Thymus (tissue), 11 donors: ENCODE measurements at regions not wholly inside any gene's neighbourhood (a gene's known extent, or its start where the extent isn't known, plus 50 kb on each side); places are given as distances from the start of the nearest gene placed in this dataset.

Experiments used
- DNase-seq, 9 donors: peaks; one replicate each; pipeline ENCODE4 v3.0.0-alpha.2; 2013; ENCODE audit warnings: low spot score in 9 of 9, low read depth in 6 of 9, missing footprints in 1 of 9
- H3K27ac ChIP-seq, 2 donors: one replicate each; pipeline ENCODE4 v1.5.1; 2013; ENCODE audit warnings: control low read depth in 1 of 2, low read depth in 1 of 2, low read length in 1 of 2, mild to moderate bottlenecking in 1 of 2, moderate library complexity in 1 of 2
- H3K27me3 ChIP-seq, 2 donors: one replicate each; pipeline ENCODE4 v1.5.1; 2013; ENCODE audit warnings: low read length in 1 of 2; ENCODE audit not compliant: control insufficient read depth in 2 of 2, insufficient read depth in 1 of 2
- H3K36me3 ChIP-seq, 2 donors: one replicate each; pipeline ENCODE4 v1.5.1; 2013; ENCODE audit warnings: low read length in 1 of 2, mild to moderate bottlenecking in 1 of 2, moderate library complexity in 1 of 2; ENCODE audit not compliant: control insufficient read depth in 2 of 2, insufficient read depth in 2 of 2
- H3K4me1 ChIP-seq, 2 donors: one replicate each; pipeline ENCODE4 v1.5.1; 2013; ENCODE audit warnings: low read length in 2 of 2; ENCODE audit not compliant: control insufficient read depth in 2 of 2, insufficient read depth in 2 of 2
- H3K4me3 ChIP-seq, 2 donors: one replicate each; pipeline ENCODE4 v1.5.1; 2013; ENCODE audit warnings: low read length in 2 of 2, control low read depth in 1 of 2, mild to moderate bottlenecking in 1 of 2
- H3K9me3 ChIP-seq, 2 donors: one replicate each; pipeline ENCODE4 v1.5.1; 2013; ENCODE audit warnings: low read length in 1 of 2, mild to moderate bottlenecking in 1 of 2; ENCODE audit not compliant: control insufficient read depth in 2 of 2, insufficient read depth in 1 of 2
- WGBS: extraction: QIAGEN DNeasy Blood & Tissue Kit; methylation state at CpG from one replicate; pipeline ENCODE4 v1.1.7; 2013; 5-methylcytosine and 5-hydroxymethylcytosine counted together
- donor health status: healthy.

DNA sequence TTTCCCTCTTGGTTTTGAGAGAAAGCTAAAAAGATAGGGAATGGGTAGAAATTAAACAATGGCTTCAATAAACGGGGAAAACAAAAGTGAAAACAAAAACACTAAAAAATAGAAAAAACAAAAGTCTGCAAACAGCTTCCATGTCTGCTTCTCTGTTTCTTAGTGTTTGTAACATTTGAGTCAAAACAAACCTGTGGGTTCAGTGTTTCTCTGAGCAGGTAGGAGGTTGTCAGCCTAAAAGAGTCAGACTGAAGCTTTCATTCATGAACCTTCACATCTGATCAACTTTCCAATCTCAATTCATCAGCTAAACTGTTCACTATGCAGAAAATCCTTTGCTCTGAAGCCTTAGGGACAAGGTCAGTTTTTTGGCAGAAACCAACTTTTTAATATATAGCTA is 102.5 kb upstream of the ADAMTS16 start:
- no peak for DNase-seq
- no peaks in the 10 kb centered on the region for H3K9me3 ChIP-seq
- no peak overlapping the region for H3K4me3 ChIP-seq
- H3K27me3 ChIP-seq, result no peaks in the 10 kb centered on the region
- 86% methylated on average over 1 of the region's 1 CpG for WGBS
- H3K36me3 ChIP-seq, result no peaks in the 10 kb centered on the region
- no peak overlapping the region for H3K27ac ChIP-seq
- no peaks in the 10 kb centered on the region for H3K4me1 ChIP-seq

- Histone ChIP-seq H3K4me1 (no peaks in the 10 kb centered on the region), H3K27me3 (no peaks in the 10 kb centered on the region), H3K27ac (no peak overlapping the region), H3K9me3 (no peaks in the 10 kb centered on the region), H3K4me3 (no peak overlapping the region), H3K36me3 (no peaks in the 10 kb centered on the region)
- DNase-seq, result no peak
- 86% methylated on average over 4 of the region's 4 CpGs for WGBS
Observed at GRCh38 chr5:5039918-5040317, 100.2 kb upstream of the ADAMTS16 start.

DNA sequence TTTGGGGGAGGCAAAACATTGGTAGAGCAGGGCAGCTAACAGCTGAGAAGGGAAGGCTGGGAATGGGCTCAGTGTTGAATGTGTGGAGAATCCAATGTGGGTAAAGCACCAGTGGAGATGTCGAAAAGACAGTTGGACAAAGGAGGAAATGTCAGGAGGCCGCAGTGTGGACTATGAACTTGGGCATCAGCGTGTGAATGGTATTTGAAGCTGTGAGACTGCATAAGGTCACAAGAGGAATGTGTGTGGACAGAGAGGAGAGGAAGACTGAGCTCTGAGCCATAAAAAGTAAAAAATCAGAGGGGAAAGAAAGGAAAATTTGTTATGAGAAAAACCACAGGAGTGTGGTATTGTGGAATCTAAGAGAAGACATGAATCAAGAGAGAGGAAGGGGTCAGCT is 99.4 kb upstream of the ADAMTS16 start:
- H3K4me1 ChIP-seq, result no peaks in the 10 kb centered on the region
- 95% methylated on average over 3 of the region's 3 CpGs for WGBS
- H3K36me3 ChIP-seq, result no peaks in the 10 kb centered on the region
- H3K4me3 ChIP-seq, result no peak overlapping the region
- H3K27me3 ChIP-seq, result no peaks in the 10 kb centered on the region
- H3K27ac ChIP-seq, result no peak overlapping the region
- H3K9me3 ChIP-seq, result no peaks in the 10 kb centered on the region
- DNase-seq, result no peak

- H3K4me1 ChIP-seq, result no peaks in the 10 kb centered on the region
- no peaks in the 10 kb centered on the region for H3K27me3 ChIP-seq
- H3K36me3 ChIP-seq, result no peaks in the 10 kb centered on the region
- no peak overlapping the region for H3K27ac ChIP-seq
- H3K9me3 ChIP-seq, result no peaks in the 10 kb centered on the region
- H3K4me3 ChIP-seq, result no peak overlapping the region
- no peak for DNase-seq
Observed at GRCh38 chr5:5042806-5043205, 97.3 kb upstream of the ADAMTS16 start.

DNA sequence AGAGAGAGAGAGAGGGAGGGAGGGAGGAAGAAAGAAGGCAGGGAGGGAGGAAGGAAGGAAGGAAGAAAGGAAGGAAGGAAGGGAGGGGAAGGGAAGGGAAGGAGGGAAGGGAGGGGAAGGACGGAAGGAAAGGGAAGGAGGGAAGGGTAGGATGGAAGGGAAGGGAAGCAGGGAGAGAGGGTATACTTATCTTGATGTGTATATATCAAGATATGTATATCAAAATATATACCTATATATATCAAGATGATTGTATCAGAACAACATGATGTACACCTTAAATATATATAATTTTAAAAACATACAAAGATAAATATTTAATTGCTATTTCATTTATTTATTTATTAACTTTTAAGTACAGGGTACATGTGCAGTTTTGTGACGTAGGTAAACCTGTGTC is 96.8 kb upstream of the ADAMTS16 start:
- DNase-seq, result no peak
- Histone ChIP-seq H3K27me3 (no peaks in the 10 kb centered on the region), H3K9me3 (no peaks in the 10 kb centered on the region), H3K36me3 (no peaks in the 10 kb centered on the region), H3K4me1 (no peaks in the 10 kb centered on the region), H3K4me3 (no peak overlapping the region), H3K27ac (no peak overlapping the region)
- WGBS, result 59% methylated on average over 2 of the region's 2 CpGs

DNA sequence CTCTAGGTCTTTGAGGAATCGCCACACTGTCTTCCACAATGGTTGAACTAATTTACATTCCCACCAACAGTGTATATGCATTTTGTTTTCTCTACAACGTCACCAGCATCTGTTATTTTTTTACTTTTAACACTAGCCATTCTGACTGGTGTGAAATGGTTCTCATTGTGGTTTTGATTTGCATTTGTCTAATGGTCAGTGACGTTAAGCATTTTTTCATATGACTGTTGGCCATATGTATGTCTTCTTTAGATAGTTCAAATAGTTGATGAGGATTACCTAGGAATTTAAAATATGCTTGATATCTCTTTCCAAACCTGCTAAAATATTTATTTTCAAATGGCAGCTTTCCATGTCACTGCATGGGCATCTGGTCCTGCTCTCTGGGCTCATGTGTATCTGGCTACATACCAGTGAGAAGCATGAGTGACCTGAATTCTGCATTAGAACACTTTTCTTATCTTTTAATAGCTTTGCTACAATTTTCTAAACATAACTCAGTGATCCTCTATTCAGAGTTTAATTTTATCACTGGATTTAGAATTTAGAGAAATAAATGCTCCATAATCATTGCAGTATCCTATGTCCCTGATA is 95.8 kb upstream of the ADAMTS16 start:
- DNase-seq, result no peak
- no peaks in the 10 kb centered on the region for H3K9me3 ChIP-seq
- no peak overlapping the region for H3K27ac ChIP-seq
- no peaks in the 10 kb centered on the region for H3K36me3 ChIP-seq
- 86% methylated on average over 3 of the region's 3 CpGs for WGBS
- no peaks in the 10 kb centered on the region for H3K27me3 ChIP-seq
- no peak overlapping the region for H3K4me3 ChIP-seq
- no peaks in the 10 kb centered on the region for H3K4me1 ChIP-seq

DNA sequence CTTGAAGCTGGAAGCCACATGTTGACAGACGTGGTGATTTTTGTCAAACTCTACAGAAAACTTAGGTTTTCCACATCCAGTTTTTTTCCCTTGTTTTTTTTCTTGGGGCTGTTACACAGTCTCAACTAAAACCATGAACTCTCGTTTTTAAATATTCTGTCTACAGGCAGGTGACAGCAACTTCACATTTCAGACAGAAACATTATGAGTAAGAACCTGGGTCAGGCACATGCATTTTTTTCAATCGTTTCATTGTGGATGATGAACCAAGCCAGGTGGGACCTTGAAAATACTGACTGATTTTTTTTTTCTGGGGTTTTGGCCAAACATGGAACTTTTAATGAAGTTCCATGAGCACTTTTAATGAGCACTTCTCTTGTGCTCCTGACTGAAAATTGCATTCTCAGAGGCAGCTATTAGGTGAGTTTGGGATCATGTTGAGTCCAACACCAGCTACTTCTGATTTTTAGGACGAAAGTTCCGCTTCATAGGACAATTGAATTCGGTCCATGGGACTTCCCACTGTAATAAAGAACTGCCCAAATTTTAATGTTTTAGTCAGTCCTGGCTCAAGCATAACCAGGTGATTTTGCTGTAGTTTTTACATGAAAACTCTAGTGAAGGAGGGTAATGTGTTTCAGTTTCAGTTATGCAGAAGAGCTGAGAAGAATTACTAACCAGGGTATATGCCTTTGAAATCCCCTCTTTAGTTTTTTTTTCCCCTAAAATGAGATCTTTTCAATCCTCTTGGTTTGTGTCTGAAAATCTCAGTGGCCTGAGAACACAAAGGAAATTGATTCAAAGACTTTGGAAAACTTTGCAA is 93.2 kb upstream of the ADAMTS16 start:
- no peak for DNase-seq
- WGBS, result 91% methylated on average over 6 of the region's 6 CpGs
- H3K4me1 ChIP-seq, result no peaks in the 10 kb centered on the region
- H3K36me3 ChIP-seq, result no peaks in the 10 kb centered on the region
- H3K27ac ChIP-seq, result no peak overlapping the region
- no peak overlapping the region for H3K4me3 ChIP-seq
- H3K9me3 ChIP-seq, result no peaks in the 10 kb centered on the region
- no peaks in the 10 kb centered on the region for H3K27me3 ChIP-seq

- Histone ChIP-seq H3K4me3 (no peak overlapping the region), H3K9me3 (no peaks in the 10 kb centered on the region)
- 52% methylated on average over 3 of the region's 3 CpGs for WGBS
Observed at GRCh38 chr5:5050801-5051200, 89.3 kb upstream of the ADAMTS16 start.

GRCh38 chr5:5055712-5056111 is 84.4 kb upstream of the ADAMTS16 start:
- Histone ChIP-seq H3K4me1 (no peaks in the 10 kb centered on the region), H3K9me3 (no peaks in the 10 kb centered on the region), H3K4me3 (no peak overlapping the region), H3K27ac (no peak overlapping the region), H3K36me3 (no peaks in the 10 kb centered on the region), H3K27me3 (no peaks in the 10 kb centered on the region)
- no peak for DNase-seq
- 95% methylated on average over 1 of the region's 1 CpG for WGBS

More at GRCh38 chr5:5050801-5051200, 89.3 kb upstream of the ADAMTS16 start:
- H3K27me3 ChIP-seq, result no peaks in the 10 kb centered on the region
- DNase-seq, result no peak
- no peaks in the 10 kb centered on the region for H3K36me3 ChIP-seq
- H3K27ac ChIP-seq, result no peak overlapping the region
- H3K4me1 ChIP-seq, result no peaks in the 10 kb centered on the region
